ENCODE measurements at regions not wholly inside any gene's neighbourhood (a gene's known extent, or its start where the extent isn't known, plus 50 kb on each side); places are given as distances from the start of the nearest gene placed in this dataset.

GRCh38 chr4:160326110-160326509, 1223.2 kb downstream of the RAPGEF2 start:
- no peak overlapping the region for H3K27ac ChIP-seq
- intact Hi-C loops (cut with DNase I; ENCODE audit: low total_unique reads): no loop called here
- no peaks in the 10 kb centered on the region for H3K4me1 ChIP-seq
- in situ Hi-C loops (cut with MboI; ENCODE audit: low pct_ligation_motif_present in 1 of 4, low pct_unique_long_range_greater_than_20kb in 1 of 4, low sequenced_read_pairs in 3 of 4): no loop called here
- no peak for TF ChIP-seq POLR2A (IDR thresholded peaks at IDR 0.05)
- no peak for TF ChIP-seq POLR2AphosphoS5 (IDR thresholded peaks at IDR 0.05)
- TF ChIP-seq CTCF (IDR thresholded peaks at IDR 0.05): no peak
- no peak for TF ChIP-seq EP300 (IDR thresholded peaks at IDR 0.05; ENCODE audit: low read depth)
- H3K36me3 ChIP-seq: no peaks in the 10 kb centered on the region
- DNase-seq: no peak
- 70 to 77% methylated on average over 5 of the region's 5 CpGs for WGBS, 2 donors (ENCODE audit: low coverage in 1 of 2)
- H3K9me3 ChIP-seq: no peaks in the 10 kb centered on the region
- H3K4me3 ChIP-seq: no peak overlapping the region
- H3K27me3 ChIP-seq: no peaks in the 10 kb centered on the region

GRCh38 chr4:160347197-160347596, 1244.3 kb downstream of the RAPGEF2 start:
- intact Hi-C loops (cut with DNase I; ENCODE audit: low total_unique reads): no loop called here
- DNase-seq: no peak
- Histone ChIP-seq H3K9me3 (no peaks in the 10 kb centered on the region), H3K36me3 (no peaks in the 10 kb centered on the region), H3K27ac (no peak overlapping the region), H3K27me3 (no peaks in the 10 kb centered on the region), H3K4me1 (no peaks in the 10 kb centered on the region), H3K4me3 (no peak overlapping the region)
- no peak for TF ChIP-seq POLR2AphosphoS5 (IDR thresholded peaks at IDR 0.05)
- no peak for TF ChIP-seq POLR2A (IDR thresholded peaks at IDR 0.05)
- no peak for TF ChIP-seq EP300 (IDR thresholded peaks at IDR 0.05; ENCODE audit: low read depth)
- no peak for TF ChIP-seq CTCF (IDR thresholded peaks at IDR 0.05)
- in situ Hi-C loops (cut with MboI; ENCODE audit: low pct_ligation_motif_present in 1 of 4, low pct_unique_long_range_greater_than_20kb in 1 of 4, low sequenced_read_pairs in 3 of 4): no loop called here

GRCh38 chr4:160350944-160351343, 1248.1 kb downstream of the RAPGEF2 start:
- no peaks in the 10 kb centered on the region for H3K4me1 ChIP-seq
- DNase-seq: no peak
- 67 to 86% methylated on average over 6 of the region's 6 CpGs for WGBS, 2 donors (ENCODE audit: low coverage in 1 of 2)
- no peaks in the 10 kb centered on the region for H3K36me3 ChIP-seq
- in situ Hi-C loops (cut with MboI; ENCODE audit: low pct_ligation_motif_present in 1 of 4, low pct_unique_long_range_greater_than_20kb in 1 of 4, low sequenced_read_pairs in 3 of 4) (no loop called here), intact Hi-C loops (cut with DNase I; ENCODE audit: low total_unique reads) (no loop called here)
- no peak for TF ChIP-seq POLR2A (IDR thresholded peaks at IDR 0.05)
- no peak for TF ChIP-seq CTCF (IDR thresholded peaks at IDR 0.05)
- TF ChIP-seq EP300 (IDR thresholded peaks at IDR 0.05; ENCODE audit: low read depth): no peak
- no peak for TF ChIP-seq POLR2AphosphoS5 (IDR thresholded peaks at IDR 0.05)
- H3K9me3 ChIP-seq: no peaks in the 10 kb centered on the region
- no peaks in the 10 kb centered on the region for H3K27me3 ChIP-seq
- H3K4me3 ChIP-seq: no peak overlapping the region
- no peak overlapping the region for H3K27ac ChIP-seq

- Histone ChIP-seq H3K4me3 (no peak overlapping the region), H3K27ac (no peak overlapping the region), H3K4me1 (no peaks in the 10 kb centered on the region), H3K36me3 (no peaks in the 10 kb centered on the region), H3K27me3 (no peaks in the 10 kb centered on the region), H3K9me3 (no peaks in the 10 kb centered on the region)
- WGBS, 2 donors (ENCODE audit: low coverage in 1 of 2): 53 to 62% methylated on average over 2 of the region's 2 CpGs
- TF ChIP-seq POLR2A (IDR thresholded peaks at IDR 0.05): no peak
- intact Hi-C loops (cut with DNase I; ENCODE audit: low total_unique reads): no loop called here
- in situ Hi-C loops (cut with MboI; ENCODE audit: low pct_ligation_motif_present in 1 of 4, low pct_unique_long_range_greater_than_20kb in 1 of 4, low sequenced_read_pairs in 3 of 4): no loop called here
- no peak for DNase-seq
Observed at GRCh38 chr4:160352637-160353036, 1249.8 kb downstream of the RAPGEF2 start.

GRCh38 chr4:160353548-160353947, 1250.7 kb downstream of the RAPGEF2 start:
- Histone ChIP-seq H3K4me1 (no peaks in the 10 kb centered on the region), H3K9me3 (no peaks in the 10 kb centered on the region), H3K4me3 (no peak overlapping the region), H3K27me3 (no peaks in the 10 kb centered on the region), H3K36me3 (no peaks in the 10 kb centered on the region), H3K27ac (no peak overlapping the region)
- in situ Hi-C loops (cut with MboI; ENCODE audit: low pct_ligation_motif_present in 1 of 4, low pct_unique_long_range_greater_than_20kb in 1 of 4, low sequenced_read_pairs in 3 of 4): no loop called here
- intact Hi-C loops (cut with DNase I; ENCODE audit: low total_unique reads): no loop called here
- WGBS, 2 donors (ENCODE audit: low coverage in 1 of 2): 73% methylated on average over 5 of the region's 5 CpGs
- no peak for TF ChIP-seq EP300 (IDR thresholded peaks at IDR 0.05; ENCODE audit: low read depth)
- TF ChIP-seq CTCF (IDR thresholded peaks at IDR 0.05): no peak
- TF ChIP-seq POLR2AphosphoS5 (IDR thresholded peaks at IDR 0.05): no peak
- TF ChIP-seq POLR2A (IDR thresholded peaks at IDR 0.05): no peak
- no peak for DNase-seq
